ENCODE measurements at regions not wholly inside any gene's neighbourhood (a gene's known extent, or its start where the extent isn't known, plus 50 kb on each side); places are given as distances from the start of the nearest gene placed in this dataset.
"Not testable (repeated sequence)": the region's sequence is repeated elsewhere in the genome, so short reads cannot be mapped to it uniquely, and the experiment has no call there.

- TF ChIP-seq CTCF (conservative IDR thresholded peaks at IDR 0.05; ENCODE audit: low read depth), result no peak
- no peak overlapping the region for H3K27ac ChIP-seq
- no peak for DNase-seq (ENCODE audit: low spot score)
- CTCF ChIA-PET, result no interaction called here
- POLR2A ChIA-PET (ENCODE audit: low non-redundant PET), result no interaction called here
Measured at GRCh38 chr10:131578472-131578970, 267.0 kb upstream of the TCERG1L start.

GRCh38 chr10:131579251-131580071, 267.9 kb upstream of the TCERG1L start:
- no peak for TF ChIP-seq CTCF (conservative IDR thresholded peaks at IDR 0.05; ENCODE audit: low read depth)
- no peak for DNase-seq (ENCODE audit: low spot score)
- H3K27ac ChIP-seq, result no peak overlapping the region
- ChIA-PET CTCF (no interaction called here), POLR2A (ENCODE audit: low non-redundant PET) (no interaction called here)

GRCh38 chr10:131580076-131580652, 268.6 kb upstream of the TCERG1L start:
- ChIA-PET POLR2A (ENCODE audit: low non-redundant PET) (no interaction called here), CTCF (interaction anchor here (0.6 to 1.0 kb wide), 2 partner anchors 8 to 11 kb away, joined by 3 to 5 read pairs; no protein-coding TSS in a partner anchor)
- H3K27ac ChIP-seq, result no peak overlapping the region
- no peak for DNase-seq (ENCODE audit: low spot score)
- TF ChIP-seq CTCF (conservative IDR thresholded peaks at IDR 0.05; ENCODE audit: low read depth), result no peak

- POLR2A ChIA-PET (ENCODE audit: low non-redundant PET), result no interaction called here
- CTCF ChIA-PET, result interaction anchor here (0.6 to 1.0 kb wide), 2 partner anchors 8 to 11 kb away, joined by 3 to 5 read pairs; no protein-coding TSS in a partner anchor
- H3K27ac ChIP-seq, result no peak overlapping the region
- DNase-seq (ENCODE audit: low spot score), result no peak
- TF ChIP-seq CTCF (conservative IDR thresholded peaks at IDR 0.05; ENCODE audit: low read depth), result no peak
Measured at GRCh38 chr10:131580674-131581073, 269.2 kb upstream of the TCERG1L start.

GRCh38 chr10:131581547-131581946, 270.0 kb upstream of the TCERG1L start:
- H3K27ac ChIP-seq; CTCF ChIA-PET; DNase-seq (ENCODE audit: low spot score); POLR2A ChIA-PET (ENCODE audit: low non-redundant PET): not testable (repeated sequence)

- TF ChIP-seq CTCF (conservative IDR thresholded peaks at IDR 0.05; ENCODE audit: low read depth), result no peak
- ChIA-PET POLR2A (ENCODE audit: low non-redundant PET) (no interaction called here), CTCF (interaction anchor here (0.6 kb wide), 1 partner anchor 981 kb away, joined by 3 read pairs; no protein-coding TSS in a partner anchor)
- no peak overlapping the region for H3K27ac ChIP-seq
- DNase-seq (ENCODE audit: low spot score), result no peak
Measured at GRCh38 chr10:131584287-131584686, 272.8 kb upstream of the TCERG1L start.

- no peak for TF ChIP-seq CTCF (conservative IDR thresholded peaks at IDR 0.05; ENCODE audit: low read depth)
- DNase-seq (ENCODE audit: low spot score), result no peak
- no peak overlapping the region for H3K27ac ChIP-seq
- ChIA-PET CTCF (no interaction called here), POLR2A (ENCODE audit: low non-redundant PET) (no interaction called here)
Measured at GRCh38 chr10:131585761-131586160, 274.2 kb upstream of the TCERG1L start.
